MM.1S (cell line): ENCODE measurements at regions not wholly inside any gene's neighbourhood (a gene's known extent, or its start where the extent isn't known, plus 50 kb on each side); places are given as distances from the start of the nearest gene placed in this dataset.

Experiments used
- DNase-seq: peaks from one replicate; pipeline ENCODE4 v3.0.0-alpha.2; 2015
- H2AFZ ChIP-seq: fragments of 300-600 bp; sonication (generic); 2 replicates; pipeline ENCODE4 v1.6.0; 2016; ENCODE audit warnings: antibody characterized with exemption, low read length
- H3F3A ChIP-seq: fragments of 300-600 bp; sonication (generic); 2 replicates; pipeline ENCODE4 v1.6.1; 2016; ENCODE audit warnings: mild to moderate bottlenecking, antibody characterized with exemption, low read length, moderate library complexity, mixed read lengths; ENCODE audit not compliant: insufficient read depth
- H3K27ac ChIP-seq: fragments of 300-600 bp; sonication (generic); 2 replicates; pipeline ENCODE4 v1.5.1; 2016; ENCODE audit warnings: mild to moderate bottlenecking, low read length
- H3K27me3 ChIP-seq: fragments of 300-600 bp; sonication (generic); replicated peaks from 2 replicates; pipeline ENCODE4 v1.6.0; 2016; ENCODE audit warnings: low read length; ENCODE audit not compliant: insufficient read depth
- H3K36me3 ChIP-seq: fragments of 300-600 bp; sonication (generic); replicated peaks from 2 replicates; pipeline ENCODE4 v1.6.1; 2016; ENCODE audit warnings: mild to moderate bottlenecking, low read length, mixed read lengths; ENCODE audit not compliant: insufficient read depth
- H3K4me1 ChIP-seq: fragments of 300-600 bp; sonication (generic); 2 replicates; pipeline ENCODE4 v1.6.1; 2016; ENCODE audit warnings: low read length, mixed read lengths
- H3K4me2 ChIP-seq: fragments of 300-600 bp; sonication (generic); 2 replicates; pipeline ENCODE4 v1.6.0; 2016; ENCODE audit warnings: low read depth, low read length
- H3K4me3 ChIP-seq: fragments of 300-600 bp; sonication (generic); 2 replicates; pipeline ENCODE4 v1.5.1; 2016; ENCODE audit warnings: low read length, mixed read lengths
- H3K79me2 ChIP-seq: fragments of 300-600 bp; sonication (generic); 2 replicates; pipeline ENCODE4 v1.6.1; 2016; ENCODE audit warnings: mixed run types, low read length, mixed read lengths
- H3K9ac ChIP-seq: fragments of 300-600 bp; sonication (generic); 2 replicates; pipeline ENCODE4 v1.6.1; 2016; ENCODE audit warnings: low read length, mixed read lengths
- H3K9me2 ChIP-seq: fragments of 300-600 bp; sonication (generic); replicated peaks from 2 replicates; pipeline ENCODE4 v1.6.1; 2016; ENCODE audit warnings: mild to moderate bottlenecking, low read length, mixed read lengths; ENCODE audit not compliant: insufficient read depth
- H3K9me3 ChIP-seq: fragments of 300-600 bp; sonication (generic); replicated peaks from 2 replicates; pipeline ENCODE4 v1.6.1; 2016; ENCODE audit warnings: mild to moderate bottlenecking, low read length, mixed read lengths; ENCODE audit not compliant: insufficient read depth
- H4K20me1 ChIP-seq: fragments of 300-600 bp; sonication (generic); 2 replicates; pipeline ENCODE4 v1.6.1; 2016; ENCODE audit warnings: mild to moderate bottlenecking, low read length, moderate library complexity, mixed read lengths; ENCODE audit not compliant: insufficient read depth
- EZH2 ChIP-seq: fragments of 300-600 bp; sonication (generic); optimal IDR thresholded peaks from 2 replicates; pipeline ENCODE3; 2017; ENCODE audit warnings: low read depth, mild to moderate bottlenecking, antibody characterized with exemption, low read length, mixed read lengths
- EZH2phosphoT487 ChIP-seq: fragments of 300-600 bp; sonication (generic); IDR thresholded peaks from 2 replicates; pipeline ENCODE4 v1.6.1; 2018; ENCODE audit warnings: antibody characterized with exemption, low read length
- TF ChIP-seq, protein P1 (sequence below): fragments of 300-600 bp; sonication (generic); IDR thresholded peaks from 2 replicates; pipeline ENCODE4 v1.5.1; 2016; ENCODE audit warnings: antibody characterized with exemption, low read length, mixed read lengths

DNA sequence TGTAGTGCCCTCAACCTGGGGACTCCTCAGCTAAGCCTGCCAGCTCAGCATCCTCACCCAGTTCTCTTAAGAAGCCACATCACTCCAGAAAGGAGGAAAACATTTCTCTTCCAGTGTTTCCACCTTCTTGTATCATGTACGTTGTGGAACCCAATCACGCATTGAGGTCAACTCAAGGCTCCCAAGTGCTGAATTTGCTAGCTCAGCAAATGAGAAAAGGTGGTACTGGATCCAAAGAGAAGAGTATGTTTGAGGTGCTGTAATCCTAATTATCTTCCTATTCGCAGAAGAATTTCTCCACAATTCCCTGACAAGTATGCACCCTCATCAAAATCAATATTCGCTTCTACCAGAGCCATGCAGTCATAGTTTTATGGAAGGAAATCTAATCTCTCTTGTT lies 335.0 kb upstream of the C16orf82 start:
- no peaks in the 10 kb centered on the region for H3K9me2 ChIP-seq
- H3K9ac ChIP-seq = no peak overlapping the region
- H3K27me3 ChIP-seq = no peaks in the 10 kb centered on the region
- H3K36me3 ChIP-seq = no peaks in the 10 kb centered on the region
- no peaks in the 10 kb centered on the region for H3K4me1 ChIP-seq
- DNase-seq = no peak
- H4K20me1 ChIP-seq = no peaks in the 10 kb centered on the region
- H3K9me3 ChIP-seq = no peaks in the 10 kb centered on the region
- no peak overlapping the region for H2AFZ ChIP-seq
- H3F3A ChIP-seq = no peaks in the 10 kb centered on the region
- no peak overlapping the region for H3K27ac ChIP-seq
- H3K4me2 ChIP-seq = no peak overlapping the region
- no peak overlapping the region for H3K4me3 ChIP-seq
- TF ChIP-seq, protein P1, sequence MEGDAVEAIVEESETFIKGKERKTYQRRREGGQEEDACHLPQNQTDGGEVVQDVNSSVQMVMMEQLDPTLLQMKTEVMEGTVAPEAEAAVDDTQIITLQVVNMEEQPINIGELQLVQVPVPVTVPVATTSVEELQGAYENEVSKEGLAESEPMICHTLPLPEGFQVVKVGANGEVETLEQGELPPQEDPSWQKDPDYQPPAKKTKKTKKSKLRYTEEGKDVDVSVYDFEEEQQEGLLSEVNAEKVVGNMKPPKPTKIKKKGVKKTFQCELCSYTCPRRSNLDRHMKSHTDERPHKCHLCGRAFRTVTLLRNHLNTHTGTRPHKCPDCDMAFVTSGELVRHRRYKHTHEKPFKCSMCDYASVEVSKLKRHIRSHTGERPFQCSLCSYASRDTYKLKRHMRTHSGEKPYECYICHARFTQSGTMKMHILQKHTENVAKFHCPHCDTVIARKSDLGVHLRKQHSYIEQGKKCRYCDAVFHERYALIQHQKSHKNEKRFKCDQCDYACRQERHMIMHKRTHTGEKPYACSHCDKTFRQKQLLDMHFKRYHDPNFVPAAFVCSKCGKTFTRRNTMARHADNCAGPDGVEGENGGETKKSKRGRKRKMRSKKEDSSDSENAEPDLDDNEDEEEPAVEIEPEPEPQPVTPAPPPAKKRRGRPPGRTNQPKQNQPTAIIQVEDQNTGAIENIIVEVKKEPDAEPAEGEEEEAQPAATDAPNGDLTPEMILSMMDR = no peak
- no peak for TF ChIP-seq EZH2
- no peak for TF ChIP-seq EZH2phosphoT487
- H3K79me2 ChIP-seq = no peaks in the 10 kb centered on the region

DNA sequence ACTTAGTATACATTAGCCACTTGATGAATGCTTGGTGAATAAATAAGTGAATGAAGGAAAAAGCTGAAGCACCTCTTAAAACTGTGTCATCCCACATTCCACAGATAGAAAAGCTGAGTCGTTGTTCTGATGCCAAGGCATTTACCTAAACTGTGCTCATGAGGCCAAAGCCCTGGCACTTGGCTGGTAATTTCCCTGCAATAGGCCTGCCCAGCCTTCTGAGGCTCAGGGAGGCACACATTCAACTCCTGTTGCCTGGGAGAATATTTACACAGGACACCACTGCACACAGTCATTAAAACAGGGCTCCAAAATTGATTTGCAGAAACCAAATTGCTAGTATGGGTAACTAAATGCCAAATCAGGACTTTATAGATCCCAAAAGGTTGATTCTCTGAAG lies 333.0 kb upstream of the C16orf82 start:
- no peaks in the 10 kb centered on the region for H3F3A ChIP-seq
- H3K4me2 ChIP-seq = no peak overlapping the region
- H3K79me2 ChIP-seq = no peaks in the 10 kb centered on the region
- H3K9me2 ChIP-seq = no peaks in the 10 kb centered on the region
- H3K9me3 ChIP-seq = no peaks in the 10 kb centered on the region
- H4K20me1 ChIP-seq = no peaks in the 10 kb centered on the region
- no peak for DNase-seq
- H3K27me3 ChIP-seq = no peaks in the 10 kb centered on the region
- H3K4me3 ChIP-seq = no peak overlapping the region
- no peaks in the 10 kb centered on the region for H3K36me3 ChIP-seq
- H2AFZ ChIP-seq = no peak overlapping the region
- H3K4me1 ChIP-seq = no peaks in the 10 kb centered on the region
- no peak overlapping the region for H3K27ac ChIP-seq
- H3K9ac ChIP-seq = no peak overlapping the region
- TF ChIP-seq EZH2 (no peak), EZH2phosphoT487 (no peak)
- TF ChIP-seq, protein P1 = no peak

DNA sequence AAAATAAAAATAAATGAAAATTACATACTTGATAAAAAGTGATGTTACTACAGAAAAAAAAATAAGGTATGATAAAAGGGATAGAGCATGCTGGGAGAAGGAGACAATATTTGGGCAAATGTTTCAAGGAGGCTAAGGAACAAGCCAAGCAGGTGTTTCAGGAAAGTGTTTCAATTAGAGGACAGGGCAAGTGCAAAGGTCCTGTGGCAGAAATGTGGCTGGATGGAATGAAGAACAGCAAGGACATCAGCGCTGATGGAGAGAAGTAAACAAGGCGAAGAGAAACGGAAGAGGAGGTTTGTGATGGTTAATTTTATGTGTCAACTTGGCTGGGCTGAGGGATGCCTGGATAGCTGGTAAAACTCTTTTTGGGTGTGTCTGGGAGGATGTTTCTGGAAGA lies 331.2 kb upstream of the C16orf82 start:
- H2AFZ ChIP-seq = no peak overlapping the region
- H3K27me3 ChIP-seq = no peaks in the 10 kb centered on the region
- no peak overlapping the region for H3K4me3 ChIP-seq
- H3K9me3 ChIP-seq = no peaks in the 10 kb centered on the region
- H3K9ac ChIP-seq = no peak overlapping the region
- H3K4me1 ChIP-seq = no peaks in the 10 kb centered on the region
- no peak for TF ChIP-seq EZH2phosphoT487
- no peak for TF ChIP-seq EZH2
- TF ChIP-seq, protein P1 = no peak
- no peaks in the 10 kb centered on the region for H3K36me3 ChIP-seq
- H3K4me2 ChIP-seq = no peak overlapping the region
- H3K9me2 ChIP-seq = no peaks in the 10 kb centered on the region
- no peak for DNase-seq
- H3K79me2 ChIP-seq = no peaks in the 10 kb centered on the region
- no peak overlapping the region for H3K27ac ChIP-seq
- no peaks in the 10 kb centered on the region for H4K20me1 ChIP-seq
- H3F3A ChIP-seq = no peaks in the 10 kb centered on the region
